ENCODE measurements at regions not wholly inside any gene's neighbourhood (a gene's known extent, or its start where the extent isn't known, plus 50 kb on each side); places are given as distances from the start of the nearest gene placed in this dataset.

- no peak for DNase-seq
Measured at GRCh38 chr18:74023220-74023619, 124.4 kb downstream of the FBXO15 start.

DNA sequence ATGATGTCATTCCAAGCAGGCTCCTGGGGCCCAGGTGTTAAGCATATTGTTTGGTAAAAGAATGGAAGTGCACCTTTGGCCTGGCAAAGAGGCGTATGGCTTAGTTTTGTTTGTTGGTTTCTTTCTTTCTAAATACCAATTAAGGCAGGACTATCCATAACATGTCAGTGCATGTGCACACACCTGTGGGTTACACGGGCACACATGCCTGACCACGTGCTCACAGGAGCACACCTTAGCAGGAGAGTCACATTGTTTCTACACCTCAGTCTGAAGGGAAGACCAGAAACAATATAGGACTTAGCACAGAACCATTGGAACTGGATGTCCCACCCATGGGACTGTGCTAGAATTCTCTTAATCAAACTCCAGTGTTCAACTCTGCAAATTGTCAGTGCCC lies 127.8 kb downstream of the FBXO15 start:
- DNase-seq = no peak

DNA sequence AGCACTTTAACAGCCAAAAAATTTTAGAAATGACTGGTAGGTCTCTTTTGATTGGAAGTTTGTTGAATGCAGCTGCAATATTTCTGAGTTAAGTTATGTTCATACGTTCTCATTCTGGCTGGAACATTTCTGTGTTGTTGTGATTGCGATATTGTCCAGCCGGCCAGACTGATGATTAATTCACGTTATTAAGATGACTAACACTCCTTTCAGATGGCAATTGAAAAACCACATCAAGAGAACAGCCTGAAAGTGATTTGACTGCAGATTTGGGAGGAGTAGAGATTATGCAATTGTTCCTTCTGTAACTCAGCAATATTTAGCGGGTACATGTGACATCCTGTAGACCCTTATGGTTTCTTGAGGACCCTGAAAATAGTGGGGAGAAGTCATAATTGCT lies 133.7 kb downstream of the FBXO15 start:
- DNase-seq = no peak

GRCh38 chr18:74012954-74013630 lies 134.5 kb downstream of the FBXO15 start:
- no peak for DNase-seq

GRCh38 chr18:74006143-74006542 lies 141.5 kb downstream of the FBXO15 start:
- DNase-seq = peak in 1 of 3 experiments; percentile 29

- DNase-seq = no peak
Measured at GRCh38 chr18:74005320-74006109, 142.1 kb downstream of the FBXO15 start.

- DNase-seq = no peak
Measured at GRCh38 chr18:73992242-73993022, 155.2 kb downstream of the FBXO15 start.

DNA sequence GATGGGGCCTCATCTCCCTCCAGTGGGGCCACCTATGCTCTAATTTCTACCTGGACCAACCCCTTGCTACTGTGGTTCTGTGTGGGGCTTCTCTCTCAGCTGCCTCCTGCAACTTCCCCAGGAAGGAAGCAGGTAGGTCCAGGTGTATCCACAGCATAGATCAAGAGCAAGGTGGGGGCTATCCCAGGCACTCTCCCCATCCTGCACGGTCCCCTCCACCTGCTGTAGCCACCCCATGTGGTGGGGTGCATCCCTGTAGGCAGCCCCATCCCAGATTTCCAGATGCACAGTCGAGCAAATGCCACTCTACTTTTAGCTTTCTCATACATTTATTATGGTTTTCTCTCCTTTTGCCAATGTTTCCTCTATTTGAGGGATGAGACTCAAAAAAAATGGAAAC lies 156.1 kb downstream of the FBXO15 start:
- no peak for DNase-seq

DNA sequence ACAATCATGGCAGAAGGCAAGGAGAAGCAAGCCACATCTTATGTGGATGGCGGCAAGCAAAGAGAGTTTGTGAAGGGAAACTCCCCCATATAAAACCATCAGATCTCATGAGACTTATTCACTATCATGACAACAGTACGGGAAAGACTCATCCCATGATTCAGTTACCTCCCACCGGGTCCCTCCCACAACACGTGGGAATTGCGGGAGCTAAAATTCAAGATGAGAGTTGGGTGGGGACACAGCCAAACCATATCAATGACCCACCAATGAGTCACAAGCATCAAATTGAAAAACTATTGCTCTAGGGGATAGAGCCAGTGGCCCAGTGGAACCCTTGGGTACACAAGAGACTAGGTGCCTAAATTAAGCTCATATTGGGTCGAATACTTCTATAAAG lies 157.4 kb downstream of the FBXO15 start:
- no peak for DNase-seq

GRCh38 chr18:73987247-73987980 lies 160.2 kb downstream of the FBXO15 start:
- no peak for DNase-seq

DNA sequence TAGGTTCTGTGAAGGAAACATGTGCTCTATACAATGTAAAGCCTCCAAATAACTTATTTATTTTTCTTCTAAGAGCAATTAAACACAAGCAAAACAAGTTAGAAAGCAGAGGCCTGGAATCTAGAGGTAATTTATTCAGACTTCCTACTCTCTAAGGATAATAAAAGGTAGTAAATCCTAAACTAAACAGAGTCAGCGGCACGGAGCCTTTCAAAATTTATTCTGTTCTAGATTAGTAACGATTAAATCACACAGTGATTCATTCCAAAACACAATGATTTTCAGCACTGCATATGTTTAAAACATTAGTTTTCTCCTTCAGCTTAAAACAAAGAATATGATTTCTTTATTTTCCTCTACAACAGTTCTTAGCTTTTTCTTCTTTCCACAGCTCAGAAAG lies 160.9 kb downstream of the FBXO15 start:
- no peak for DNase-seq

DNA sequence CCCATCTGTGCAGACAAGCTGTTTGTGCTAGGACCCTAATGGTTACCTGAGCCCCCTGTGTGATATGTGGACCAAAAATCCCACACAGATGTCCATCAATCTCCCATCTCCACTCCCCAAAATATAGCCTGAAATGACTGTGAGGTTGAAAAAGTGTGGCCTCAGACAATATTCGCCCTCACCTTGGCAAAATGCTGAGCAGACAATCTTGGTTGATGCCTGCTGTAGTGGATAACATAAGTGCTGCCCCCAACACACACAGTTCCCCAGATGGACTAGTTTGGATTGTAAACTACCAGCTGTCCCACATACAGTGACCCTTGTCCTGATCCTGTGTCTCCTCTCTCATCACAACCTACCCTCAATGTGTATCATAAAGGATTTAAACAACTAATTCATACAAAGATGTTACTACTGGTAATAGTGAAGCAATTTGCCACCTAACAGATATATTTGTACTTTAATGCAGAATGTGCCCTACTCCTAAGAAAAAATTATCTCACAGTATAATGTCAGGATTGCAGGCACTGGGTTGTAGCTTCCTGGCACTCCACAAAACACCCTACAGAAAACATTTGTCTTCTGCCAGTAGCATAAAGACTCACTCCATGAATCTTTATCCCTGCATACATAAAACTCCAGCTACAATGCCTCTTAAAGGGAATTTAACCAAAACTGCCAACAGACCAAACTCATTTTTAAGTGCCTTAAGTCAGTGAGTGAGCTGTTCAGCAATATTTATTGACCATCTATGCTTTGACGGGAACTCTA lies 161.6 kb downstream of the FBXO15 start:
- no peak for DNase-seq

- DNase-seq = no peak
Measured at GRCh38 chr18:73983970-73984369, 163.7 kb downstream of the FBXO15 start.

- DNase-seq = no peak
Measured at GRCh38 chr18:73983496-73983895, 164.1 kb downstream of the FBXO15 start.

DNA sequence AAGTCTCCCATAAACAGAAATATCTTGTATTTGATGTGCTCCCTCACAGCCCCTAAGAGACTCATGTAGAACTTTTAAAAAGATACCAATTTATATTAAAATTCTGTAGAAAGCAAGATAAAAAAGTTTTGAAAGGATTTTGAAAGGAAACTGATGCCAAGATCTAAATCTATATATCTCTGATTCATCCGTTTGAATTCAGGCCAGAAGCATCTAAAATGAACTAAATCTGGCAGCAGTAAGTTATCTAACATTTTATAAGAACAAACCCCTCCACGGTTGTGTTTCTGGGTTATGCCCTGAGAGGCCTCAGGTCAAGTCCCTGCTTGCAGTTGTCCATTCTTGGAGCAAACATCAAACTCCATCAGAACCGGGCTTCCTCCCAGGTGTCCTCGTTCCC lies 165.8 kb downstream of the FBXO15 start:
- no peak for DNase-seq

- peak in 2 of 3 experiments; percentile 41 to 62 for DNase-seq
Measured at GRCh38 chr18:73980289-73980979, 167.2 kb downstream of the FBXO15 start.

GRCh38 chr18:73979742-73980141 lies 167.9 kb downstream of the FBXO15 start:
- no peak for DNase-seq

- no peak for DNase-seq
Measured at GRCh38 chr18:73976433-73976832, 171.2 kb downstream of the FBXO15 start.

GRCh38 chr18:73975266-73975665 lies 172.4 kb downstream of the FBXO15 start:
- DNase-seq = no peak

DNA sequence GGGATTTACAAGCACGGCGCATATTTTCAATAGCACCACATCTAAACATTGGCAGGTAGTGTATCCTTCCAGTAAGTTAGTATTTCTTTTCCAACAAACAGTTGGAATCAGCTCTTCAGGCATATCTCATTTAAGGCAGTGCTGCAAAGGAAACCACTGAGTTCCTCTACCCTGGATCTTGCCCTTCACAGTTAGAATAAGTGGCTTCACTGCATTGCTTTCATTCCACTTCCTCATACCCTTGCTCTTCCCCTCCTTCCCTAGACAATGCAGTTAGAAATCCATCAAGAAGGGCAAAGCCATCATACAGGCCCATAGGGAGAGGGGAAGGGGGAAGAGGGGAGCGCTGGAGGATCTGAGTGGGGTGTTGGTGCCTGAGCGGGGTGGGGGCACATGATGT lies 173.7 kb downstream of the FBXO15 start:
- DNase-seq = no peak

DNA sequence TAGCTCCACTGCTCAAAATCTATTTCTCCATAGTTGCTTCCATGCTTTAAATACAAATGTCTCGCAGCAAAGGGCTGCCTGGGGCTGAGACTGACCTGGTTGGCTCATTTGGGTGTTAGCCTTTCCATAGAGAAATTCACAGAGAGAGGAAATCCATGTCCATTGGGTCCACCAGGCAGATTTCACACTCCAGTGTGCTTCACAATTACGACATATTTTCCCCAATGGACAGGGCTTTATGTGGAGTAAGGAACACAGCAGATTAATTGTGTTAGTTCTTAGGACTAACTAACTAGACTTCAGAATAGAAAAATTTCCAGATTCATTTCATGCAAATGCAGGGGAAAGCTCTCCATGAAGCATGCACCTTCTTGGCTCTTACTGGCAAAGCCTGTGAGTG lies 180.7 kb downstream of the FBXO15 start:
- no peak for DNase-seq

- DNase-seq = no peak
Measured at GRCh38 chr18:73962256-73962655, 185.4 kb downstream of the FBXO15 start.
